ENCODE measurements at regions not wholly inside any gene's neighbourhood (a gene's known extent, or its start where the extent isn't known, plus 50 kb on each side); places are given as distances from the start of the nearest gene placed in this dataset.
"Not testable (repeated sequence)": the region's sequence is repeated elsewhere in the genome, so short reads cannot be mapped to it uniquely, and the experiment has no call there.

DNA sequence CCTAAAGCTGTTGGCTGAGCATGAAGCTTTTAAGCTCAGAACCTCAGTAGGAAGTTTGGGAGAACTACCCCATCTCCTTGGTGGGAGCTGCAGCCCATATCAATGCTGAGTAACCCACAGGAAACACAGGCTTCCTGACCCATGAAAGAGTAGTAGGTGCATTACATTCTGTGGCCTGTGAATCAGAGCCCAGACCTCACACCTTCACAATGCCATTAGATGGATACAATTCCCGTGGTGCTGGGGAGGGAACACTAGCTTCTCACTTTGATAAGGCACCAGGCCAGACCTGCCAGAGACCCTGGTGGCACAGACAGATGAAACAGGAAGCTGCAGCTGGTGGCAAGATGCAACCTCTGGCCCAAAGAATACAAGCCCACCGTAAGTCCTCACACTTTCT, 308.8 kb downstream of the NPHP4 start:
- DNase-seq: no peak

DNA sequence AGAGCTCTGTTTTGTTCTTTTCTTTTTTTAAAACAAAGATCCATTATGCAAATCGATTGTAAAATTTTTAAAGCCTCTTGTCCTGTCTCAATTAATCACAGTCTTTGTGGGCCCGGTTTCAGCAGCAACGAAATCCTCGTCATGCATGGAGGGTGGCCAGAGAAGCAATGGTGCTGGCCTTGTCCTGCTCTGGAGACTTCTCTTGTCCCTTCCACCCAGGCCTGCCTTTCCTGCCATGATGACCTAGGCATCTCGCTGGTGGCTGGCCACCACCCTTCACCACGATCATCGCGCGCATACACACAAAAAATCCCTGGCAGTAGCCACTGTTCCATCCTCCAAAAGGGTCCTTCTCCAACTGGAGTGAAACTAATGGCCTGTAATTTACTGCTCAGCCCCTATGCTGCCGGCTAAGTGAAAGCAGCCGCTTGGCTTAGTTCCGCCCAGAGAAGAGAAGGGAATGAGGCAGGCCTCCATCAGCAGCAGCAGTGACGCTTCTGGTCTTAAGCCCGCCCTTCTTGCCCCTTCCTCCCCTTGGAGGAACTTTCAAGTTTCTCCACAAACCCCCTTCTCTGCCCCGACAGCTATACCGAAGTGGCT, 309.5 kb downstream of the NPHP4 start:
- no peak for DNase-seq

DNA sequence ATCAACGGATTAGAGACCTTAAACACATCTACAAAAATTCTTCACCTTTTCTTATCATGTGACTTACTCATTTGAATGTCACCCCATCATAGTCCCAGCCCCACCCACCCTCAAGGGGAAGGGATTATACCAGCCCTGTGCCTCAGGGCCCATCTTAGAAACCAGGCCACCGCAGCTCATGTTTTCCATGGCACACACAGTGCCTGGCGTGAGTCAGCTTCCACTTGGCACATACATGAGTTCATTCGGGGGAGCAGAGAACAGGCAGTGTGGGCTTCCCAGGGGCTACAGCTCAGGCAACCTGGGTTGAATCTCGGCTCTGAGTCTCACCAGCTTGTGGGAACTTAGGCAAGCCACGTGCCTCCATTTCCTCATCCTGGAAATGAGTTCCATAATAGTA, 310.6 kb downstream of the NPHP4 start:
- no peak for DNase-seq

DNA sequence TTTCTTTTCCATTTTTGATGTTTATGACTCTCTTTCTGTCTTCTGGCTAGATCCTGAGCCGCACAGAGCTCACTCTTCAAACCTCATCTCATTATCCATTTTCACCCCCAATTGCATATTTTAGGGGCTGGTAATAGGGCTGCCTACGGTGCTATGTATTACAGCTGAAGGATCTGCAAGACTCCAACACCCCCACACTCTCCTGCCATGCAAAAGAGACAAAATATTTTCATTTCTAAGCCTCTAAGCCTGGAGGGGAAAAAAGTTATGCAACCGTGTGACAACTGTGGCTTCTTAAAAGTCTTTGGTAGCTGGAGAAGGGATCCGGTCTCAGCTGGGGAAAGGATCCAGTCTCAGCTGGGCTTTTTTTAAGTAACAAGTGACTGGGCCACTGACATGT, 311.6 kb downstream of the NPHP4 start:
- no peak for DNase-seq

DNA sequence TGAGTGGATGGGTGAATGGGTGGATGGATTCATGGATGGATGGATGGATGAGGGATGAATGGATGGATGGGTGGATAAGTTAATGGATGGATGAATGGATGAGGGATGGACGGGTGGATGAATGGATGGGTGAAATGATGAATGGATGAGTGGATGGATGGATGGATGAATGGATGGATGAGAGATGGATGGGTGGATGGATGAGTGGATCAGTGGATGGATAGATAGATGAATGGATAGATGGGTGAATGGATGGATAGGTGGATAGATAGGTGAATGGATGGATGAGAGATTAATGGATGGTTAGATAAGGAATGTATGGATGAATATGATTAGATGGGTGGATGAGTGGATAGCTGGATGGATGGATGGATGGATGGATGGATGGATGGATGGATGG, 313.5 kb downstream of the NPHP4 start:
- DNase-seq: no peak

DNA sequence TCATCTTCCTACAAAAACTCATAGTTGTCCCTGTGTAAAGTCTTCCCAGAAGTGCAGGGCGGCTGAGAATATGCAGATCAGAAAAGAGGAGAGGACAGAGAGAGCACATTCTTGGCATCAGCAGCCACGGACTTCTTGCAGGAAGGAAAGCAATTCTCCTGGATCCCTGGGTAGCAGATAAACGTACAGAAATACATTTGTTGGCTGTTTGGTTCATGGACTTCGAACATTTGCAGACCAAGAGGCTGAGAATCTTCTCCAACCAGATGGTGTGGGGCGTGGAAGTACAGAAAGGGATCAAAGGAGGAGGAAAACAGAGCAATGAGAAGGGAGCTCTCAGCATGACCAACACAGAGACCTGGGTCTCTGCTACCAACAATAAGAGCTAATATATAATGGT, 319.9 kb downstream of the NPHP4 start:
- DNase-seq: not testable (repeated sequence)

DNA sequence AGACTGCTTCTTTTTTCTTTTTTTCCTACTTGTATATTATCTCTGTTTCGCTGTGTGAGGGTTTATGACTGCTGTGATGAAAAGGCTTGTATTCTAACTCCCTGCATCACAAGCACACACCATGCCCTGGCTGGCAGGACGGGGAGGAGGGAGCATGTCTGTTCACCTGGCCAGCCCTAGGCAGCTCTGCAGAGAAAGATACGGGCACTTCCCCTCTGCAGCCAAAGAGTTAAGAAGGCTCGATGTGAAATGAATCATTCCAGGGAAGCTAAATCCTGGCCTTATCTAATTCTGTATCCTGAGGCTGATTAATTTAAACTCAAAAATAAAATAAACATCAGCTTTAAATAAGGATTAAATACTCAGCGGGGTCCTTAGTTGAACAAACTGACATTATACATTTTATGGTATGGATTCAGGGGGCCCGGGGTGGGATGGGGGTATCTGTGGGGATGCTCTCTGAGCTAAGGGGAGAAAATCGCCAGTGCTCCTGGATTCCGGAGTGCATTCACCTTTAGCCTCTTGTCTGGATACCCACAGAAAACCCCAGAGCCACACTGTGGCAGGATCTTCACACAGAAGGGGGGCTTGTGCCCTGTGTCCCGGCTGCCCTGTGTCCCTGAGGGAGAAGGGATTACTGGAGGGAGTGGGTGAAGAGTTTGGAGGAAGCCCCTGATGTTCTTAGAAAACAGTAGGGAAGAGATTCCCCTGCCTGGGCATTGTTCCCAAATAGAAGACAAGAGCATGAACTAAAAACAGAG, 321.5 kb downstream of the NPHP4 start:
- DNase-seq: no peak

DNA sequence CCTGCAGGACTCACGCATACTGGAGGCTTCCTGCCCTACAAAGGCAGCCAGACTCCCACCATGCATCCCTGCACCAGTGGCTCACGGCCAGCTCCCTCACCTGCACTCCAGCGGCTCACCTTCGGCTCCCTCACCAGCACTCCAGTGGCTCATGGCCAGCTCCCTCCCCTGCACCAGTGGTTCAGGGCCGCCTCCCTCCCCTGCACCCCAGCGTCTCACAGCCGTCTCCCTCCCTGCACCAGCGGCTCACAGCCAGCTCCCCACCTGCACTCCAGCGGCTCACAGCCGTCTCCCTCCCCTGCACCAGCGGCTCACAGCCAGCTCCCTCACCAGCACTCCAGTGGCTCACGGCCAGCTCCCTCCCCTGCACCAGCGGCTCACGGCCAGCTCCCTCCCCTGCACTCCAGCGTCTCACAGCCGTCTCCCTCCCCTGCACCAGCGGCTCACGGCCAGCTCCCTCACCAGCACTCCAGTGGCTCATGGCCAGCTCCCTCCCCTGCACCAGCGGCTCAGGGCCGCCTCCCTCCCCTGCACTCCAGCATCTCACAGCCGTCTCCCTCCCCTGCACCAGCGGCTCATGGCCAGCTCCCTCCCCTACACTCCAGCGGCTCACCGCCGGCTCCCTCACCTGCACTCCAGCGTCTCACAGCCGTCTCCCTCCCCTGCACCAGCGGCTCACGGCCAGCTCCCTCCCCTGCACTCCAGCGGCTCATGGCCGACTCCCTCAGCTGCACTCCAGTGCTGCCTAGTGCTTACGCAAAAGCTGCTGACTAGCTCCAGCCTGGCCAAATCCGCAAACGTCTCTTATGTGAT, 324.5 kb downstream of the NPHP4 start:
- DNase-seq: no peak

DNA sequence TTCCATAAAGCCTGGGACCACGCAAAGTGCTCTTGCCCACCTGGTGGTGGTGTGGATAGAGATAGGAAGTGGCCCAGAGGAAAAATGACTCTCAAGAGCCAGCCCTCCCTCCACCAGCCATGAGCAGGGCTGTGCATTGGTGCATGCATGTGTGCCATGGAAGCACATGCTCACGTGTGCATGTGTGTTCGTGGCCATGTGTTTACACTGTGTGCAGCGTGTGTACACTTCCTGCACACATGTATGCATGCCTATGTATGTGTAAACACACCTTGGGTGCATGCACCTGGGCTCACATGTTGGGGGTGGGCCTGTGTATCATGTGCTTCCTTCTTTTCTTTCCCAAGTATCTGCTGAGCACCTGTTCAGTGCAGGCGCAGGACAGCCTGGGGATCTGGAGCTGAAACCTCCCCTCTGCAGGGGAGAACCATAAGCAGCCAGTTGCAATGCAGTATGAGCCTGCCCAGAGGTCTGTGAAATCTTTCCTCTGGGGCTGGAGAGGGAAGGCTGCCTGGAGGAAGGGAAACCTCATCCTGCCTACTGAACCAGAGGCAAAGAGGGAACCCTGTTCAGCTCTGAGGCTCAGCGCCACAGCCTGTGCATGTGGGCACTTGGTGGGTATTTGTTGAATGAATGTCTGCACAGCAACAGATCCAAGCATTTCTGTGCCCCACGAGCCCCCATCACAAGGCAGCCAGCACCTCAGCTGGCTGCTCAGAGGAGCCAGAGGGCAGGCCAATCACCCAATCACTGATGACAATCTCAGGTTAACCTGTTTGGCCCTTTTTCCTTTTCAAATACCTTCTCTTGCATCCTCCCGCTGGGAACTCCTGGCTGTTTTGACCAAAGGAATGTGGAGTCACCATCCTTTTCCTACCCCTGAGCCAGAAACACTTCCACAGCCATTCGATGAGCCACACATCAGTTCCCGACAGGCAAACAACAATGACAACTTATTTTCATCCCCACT, 327.0 kb downstream of the NPHP4 start:
- no peak for DNase-seq

DNA sequence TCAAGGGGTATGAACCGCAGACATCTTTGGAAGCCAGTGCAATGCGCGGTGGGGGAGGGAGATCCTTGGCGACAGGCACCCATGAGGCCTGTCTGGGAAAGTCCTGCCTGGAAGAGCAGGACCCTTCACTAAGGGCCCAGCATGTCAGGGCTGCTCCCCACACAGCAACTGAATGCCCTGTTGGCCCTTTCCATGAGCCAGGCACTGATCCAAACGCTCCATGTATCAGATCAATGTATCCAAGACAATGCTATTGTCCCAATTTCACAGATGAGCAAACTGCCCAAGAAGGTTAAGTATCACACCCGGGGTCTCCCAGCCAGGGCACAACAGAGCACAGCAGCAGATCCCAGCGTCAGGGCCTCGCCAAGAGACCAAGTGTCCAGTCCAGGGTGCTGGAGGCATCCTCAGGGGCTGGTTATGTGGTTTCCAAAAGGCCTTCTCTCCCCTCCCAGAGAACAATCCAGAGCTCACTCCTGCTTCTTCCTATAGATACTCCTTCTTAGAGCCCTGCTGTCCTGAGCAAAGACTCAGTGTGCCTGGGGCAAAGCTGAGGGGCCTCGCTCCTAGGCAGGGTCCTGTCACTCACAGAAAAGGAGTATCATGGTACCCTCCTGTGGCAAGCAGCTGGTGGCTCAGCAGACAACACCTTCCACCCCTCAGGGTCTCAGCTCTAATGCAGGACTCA, 328.0 kb downstream of the NPHP4 start:
- no peak for DNase-seq

DNA sequence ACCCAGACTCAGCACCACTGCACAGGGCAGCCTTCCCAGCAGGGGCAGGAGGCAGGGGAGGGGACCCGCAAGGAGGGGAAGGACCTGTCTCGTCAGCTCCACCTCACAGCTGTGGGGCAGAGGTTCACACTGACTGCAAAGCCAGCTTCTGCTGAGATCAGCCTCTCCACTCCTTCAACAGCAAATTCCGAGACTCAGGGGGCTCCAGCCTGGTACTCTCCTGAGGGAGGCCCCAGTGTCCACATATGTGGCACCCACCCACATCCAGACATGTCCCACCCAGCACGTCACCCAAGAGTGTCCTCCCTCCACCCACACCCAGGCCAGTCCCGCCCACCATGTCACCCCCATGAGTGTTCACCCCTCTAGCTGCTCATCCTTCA, 329.5 kb downstream of the NPHP4 start:
- DNase-seq: no peak

DNA sequence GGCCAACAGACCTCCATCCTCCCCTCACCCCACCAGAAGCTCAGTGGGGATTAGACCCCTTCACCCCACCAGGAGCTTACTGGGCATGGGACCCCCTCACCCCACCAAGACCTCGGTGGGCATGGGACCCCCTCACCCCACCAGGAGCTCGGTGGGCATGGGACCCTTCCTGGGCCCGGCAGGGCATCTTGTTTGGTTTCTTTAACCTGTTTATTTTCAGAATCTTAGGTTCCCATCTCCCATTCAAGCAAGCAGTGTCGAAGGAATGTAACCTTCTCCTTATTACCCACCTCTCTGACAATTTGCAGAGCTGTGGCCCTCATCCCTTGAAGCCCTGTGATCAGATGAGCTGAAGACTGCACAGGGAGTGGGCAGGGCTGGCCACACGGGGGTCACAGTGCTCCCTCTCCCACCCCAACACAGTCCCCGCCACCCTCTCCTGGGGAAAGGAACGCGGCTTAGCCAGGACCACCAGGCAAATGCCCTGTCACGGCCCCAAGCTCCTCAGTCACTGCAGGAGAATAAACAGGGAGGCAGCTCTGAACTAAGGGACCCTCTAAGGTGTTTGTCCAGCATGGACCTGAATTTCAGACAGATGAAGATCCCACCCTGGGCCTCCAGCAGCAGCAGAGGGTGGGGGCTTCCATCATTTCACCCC, 330.0 kb downstream of the NPHP4 start:
- DNase-seq: no peak

DNA sequence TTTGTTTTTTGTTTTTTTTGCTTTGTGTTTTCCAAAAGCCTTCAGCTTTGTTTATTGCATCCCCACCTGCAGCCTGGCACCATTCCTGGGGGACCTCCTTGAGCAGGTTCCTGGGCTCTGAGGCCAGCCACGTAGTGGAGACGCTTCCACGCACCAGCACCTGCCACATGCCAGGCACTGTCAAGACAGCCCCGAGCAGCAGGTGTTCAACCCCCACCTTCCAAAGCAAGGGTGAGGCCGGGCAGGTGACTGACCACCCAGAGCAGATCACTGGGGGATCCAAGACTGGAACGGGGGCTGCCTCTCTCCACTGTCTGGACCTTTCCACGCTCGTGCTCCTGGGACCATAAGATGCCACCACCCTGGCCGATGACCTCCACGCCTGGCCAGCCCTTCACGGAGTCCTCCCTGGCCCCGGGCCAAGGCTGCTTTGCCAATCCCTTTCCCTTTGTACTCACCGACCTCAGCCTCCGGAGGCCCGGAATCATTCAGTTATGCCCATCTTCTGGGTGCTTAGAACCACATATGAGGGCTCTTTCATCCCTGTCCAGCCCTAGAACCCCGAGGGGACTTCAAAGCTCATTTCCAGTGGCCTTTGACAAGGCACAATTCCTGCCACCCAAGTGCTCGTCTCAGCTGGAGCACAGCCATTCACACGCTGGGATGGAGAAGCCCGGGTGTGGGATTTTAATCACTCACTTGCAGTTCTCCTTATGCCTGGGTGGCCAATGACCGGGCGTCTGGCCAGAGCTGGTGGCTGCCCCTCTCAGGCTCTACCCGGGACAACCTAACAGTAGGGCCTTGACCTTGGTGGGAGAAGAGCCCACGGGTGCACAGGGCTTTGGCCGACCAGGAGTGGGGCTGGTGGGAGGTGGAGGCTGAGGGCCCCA, 330.8 kb downstream of the NPHP4 start:
- DNase-seq: no peak

DNA sequence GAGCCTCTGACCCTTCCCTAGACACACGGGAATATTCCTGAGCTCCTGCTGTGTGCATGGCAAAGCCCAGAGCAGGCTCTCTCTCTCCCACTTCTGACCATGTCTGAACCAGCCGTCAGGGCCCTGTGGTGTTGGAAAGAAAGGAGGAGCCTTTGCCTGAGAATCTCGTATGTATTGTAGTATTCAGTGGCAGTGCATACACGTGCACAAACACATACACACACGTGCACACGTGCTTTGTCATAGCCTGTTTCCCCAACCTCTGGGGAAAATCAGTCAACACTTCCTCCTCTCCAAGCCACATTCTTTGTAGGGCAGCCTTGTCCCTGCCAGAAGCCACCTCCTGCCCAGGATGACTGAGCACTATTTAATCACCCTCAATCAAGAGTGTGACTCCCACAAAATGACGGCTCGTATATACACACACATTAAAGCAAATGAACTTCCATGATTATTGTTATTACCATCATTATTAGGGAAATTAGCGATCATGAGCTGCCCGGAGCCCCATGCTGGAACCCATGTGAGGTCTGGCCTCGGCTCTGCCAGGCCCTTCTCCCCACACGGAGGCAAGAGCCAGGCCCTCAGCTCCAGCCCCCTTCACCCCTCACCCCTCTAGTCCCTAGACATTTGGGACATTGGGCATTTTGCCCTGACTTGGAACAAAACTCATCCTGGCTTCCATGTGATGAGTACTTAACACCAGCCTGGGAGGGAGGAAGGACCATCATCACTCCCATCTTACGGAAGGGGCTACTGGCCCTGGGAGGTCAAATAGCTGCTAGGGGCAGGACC, 331.9 kb downstream of the NPHP4 start:
- no peak for DNase-seq

DNA sequence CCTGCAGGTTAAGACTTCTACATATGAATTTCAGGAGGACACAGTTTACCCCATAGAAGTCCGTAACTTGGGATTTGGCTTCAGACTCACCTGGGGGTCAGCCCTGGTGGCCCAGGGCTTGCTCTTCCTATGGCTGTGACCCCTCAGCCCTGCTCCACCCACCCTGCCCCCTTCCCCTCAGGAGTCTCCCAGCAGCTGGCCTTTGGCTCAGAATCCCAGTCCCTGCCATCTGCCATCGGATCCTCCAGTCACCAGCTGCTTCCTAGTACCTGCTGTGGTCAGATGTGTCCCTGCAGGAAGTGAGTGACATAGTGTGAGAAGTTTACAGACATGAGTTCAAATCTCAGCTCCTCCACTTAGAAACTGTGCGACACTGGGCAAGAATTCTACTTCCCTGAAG, 332.6 kb downstream of the NPHP4 start:
- DNase-seq: no peak

DNA sequence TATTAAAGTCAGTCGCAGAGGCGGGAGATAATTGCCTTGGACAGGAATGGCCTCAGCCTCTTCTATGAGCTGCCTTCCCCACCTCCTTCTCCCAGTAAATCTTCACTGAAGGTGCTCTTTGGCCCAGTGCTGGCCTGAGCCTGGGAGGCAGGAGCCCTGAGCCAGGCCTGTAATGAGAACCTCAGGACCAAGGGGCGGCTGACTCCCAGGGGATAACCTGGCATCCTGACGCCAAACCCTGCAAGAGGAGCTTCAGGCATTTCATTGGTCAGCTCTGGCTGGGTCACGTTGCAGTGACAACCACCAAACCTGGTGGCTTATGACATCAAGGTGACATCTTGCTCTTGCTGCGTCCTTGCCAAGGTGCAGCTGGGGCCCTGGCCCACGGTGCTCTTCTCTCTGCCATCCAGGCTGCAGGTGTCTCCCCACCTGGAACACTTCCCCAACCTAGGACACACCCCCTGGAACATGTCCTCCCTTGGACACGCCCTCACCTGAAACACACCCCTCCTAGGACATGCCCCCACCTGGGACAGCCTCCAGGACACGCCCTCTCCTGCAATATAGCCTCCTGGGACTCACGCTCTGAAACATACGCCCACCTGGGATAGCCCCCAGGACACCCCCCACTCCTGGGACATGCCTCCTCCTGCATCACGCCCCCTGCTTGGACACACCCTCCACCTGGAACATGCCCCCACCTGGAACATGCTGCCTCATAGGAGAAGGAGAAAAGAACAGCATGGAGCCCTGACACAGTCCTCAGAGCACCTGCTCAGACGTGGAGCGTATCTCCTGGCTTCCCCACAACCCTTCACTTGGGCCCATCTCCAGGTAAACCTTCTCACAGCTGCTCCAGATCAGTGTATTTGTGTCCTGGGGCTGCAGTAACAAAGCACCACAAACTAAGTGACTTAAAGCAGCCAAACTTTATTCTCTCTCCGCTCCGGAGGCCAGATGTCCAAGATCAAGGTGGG, 333.6 kb downstream of the NPHP4 start:
- no peak for DNase-seq

DNA sequence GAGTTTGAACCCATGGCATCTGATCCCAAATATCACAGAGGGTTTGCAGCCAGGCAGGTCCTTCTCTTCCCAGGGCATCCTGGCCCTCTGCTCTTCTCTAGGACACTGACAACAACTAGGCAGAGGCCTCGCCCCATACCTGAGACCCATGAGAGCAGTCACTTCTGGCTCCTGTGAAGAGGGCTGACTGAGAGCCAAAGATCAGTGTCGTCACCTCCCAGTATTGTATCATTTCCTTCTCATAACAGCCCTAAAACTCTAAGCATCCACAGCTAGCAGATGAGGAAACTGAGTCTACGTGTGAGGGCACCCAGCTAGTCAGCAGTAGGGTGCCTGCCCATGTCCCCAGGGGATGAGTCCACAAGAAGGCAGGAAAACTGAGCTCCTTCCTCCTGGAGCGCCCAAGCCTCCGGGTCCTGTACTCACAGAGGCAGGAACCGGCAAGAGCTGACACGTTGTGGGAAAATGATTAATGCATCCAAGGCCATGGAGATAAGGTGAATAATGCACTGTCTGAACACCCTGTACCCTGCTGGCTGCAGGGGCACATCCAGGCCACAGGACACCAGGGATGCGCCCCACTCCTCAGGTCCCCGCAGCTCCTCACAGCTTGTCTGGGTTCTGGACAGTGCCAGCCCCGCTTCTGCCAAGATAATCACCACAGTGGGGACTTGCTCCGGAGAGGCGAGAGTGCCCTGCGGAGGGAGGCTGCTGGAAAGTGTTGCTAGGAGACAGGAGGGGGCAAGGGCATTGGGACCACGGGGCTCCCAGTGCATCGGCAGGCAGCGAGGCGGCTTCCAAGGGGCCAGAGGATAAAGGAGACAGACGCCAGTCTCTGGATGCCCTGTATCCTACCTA, 340.0 kb downstream of the NPHP4 start:
- no peak for DNase-seq

DNA sequence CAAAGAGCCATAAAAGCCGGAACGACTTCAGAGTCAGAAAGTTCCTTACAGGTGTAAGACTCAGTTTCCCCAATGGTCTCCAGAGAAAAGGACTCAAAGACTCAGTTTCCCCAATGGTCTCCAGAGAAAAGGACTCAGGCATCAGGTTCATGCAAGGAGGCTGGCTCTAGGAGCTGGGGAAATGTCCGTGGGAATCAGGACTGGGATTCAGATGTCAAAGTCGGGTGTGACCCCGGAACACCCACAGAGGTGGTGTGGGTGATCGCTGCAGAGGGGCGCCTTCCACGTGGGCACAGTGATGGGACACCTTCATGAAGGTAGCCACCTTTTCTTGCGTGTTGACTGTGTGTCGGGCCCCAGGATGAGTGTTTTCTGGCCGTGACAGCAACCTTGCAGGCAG, 340.8 kb downstream of the NPHP4 start:
- DNase-seq: no peak

Data from stimulated activated CD4-positive, alpha-beta T cell treated with anti-CD3 and anti-CD28 coated beads, Interleukin-4, amount 100 ng/mL, for 24 hours (primary cell).